Right lobe of liver (tissue), 6 donors: ENCODE measurements at regions not wholly inside any gene's neighbourhood (a gene's known extent, or its start where the extent isn't known, plus 50 kb on each side); places are given as distances from the start of the nearest gene placed in this dataset.

Experiments
- ATAC-seq, 4 donors: fragments of 200-7000 bp; cut with Tn5 transposase; one replicate each; pipeline ENCODE4 v1.9.1; 2020; ENCODE audit warnings: mild to moderate bottlenecking in 4 of 4, moderate library complexity in 4 of 4
- DNase-seq, 3 donors: peaks; one replicate each; pipeline ENCODE4 v3.0.0-alpha.2; 2020
- H3K27ac ChIP-seq, 3 donors: fragments of 200-600 bp; one replicate each; pipeline ENCODE4 v1.8.0; 2022
- H3K27me3 ChIP-seq, 2 donors: fragments of 200-600 bp; one replicate each; pipeline ENCODE4 v1.8.0; 2022
- H3K36me3 ChIP-seq, 4 donors: fragments of 200-600 bp; sonication (generic) in 1 of 4; one replicate each; pipeline versions ENCODE4 v1.5.1 to v1.8.0; 2017 to 2022; ENCODE audit warnings: control low read depth in 1 of 4
- H3K4me1 ChIP-seq, 4 donors: fragments of 200-600 bp; sonication (generic) in 1 of 4; one replicate each; pipeline versions ENCODE4 v1.5.1 to v1.8.0; 2017 to 2022; ENCODE audit warnings: control low read depth in 1 of 4
- H3K4me3 ChIP-seq, 3 donors: fragments of 200-600 bp; one replicate each; pipeline ENCODE4 v1.8.0; 2022
- H3K9me3 ChIP-seq, 4 donors: fragments of 200-600 bp; sonication (generic) in 1 of 4; one replicate each; pipeline versions ENCODE4 v1.5.1 to v1.8.0; 2017 to 2022; ENCODE audit warnings: control low read depth in 1 of 4
- CTCF ChIP-seq, 4 donors: fragments of 200-600 bp in 3 of 4; fragments of 450-650 bp in 1 of 4; IDR thresholded peaks; one replicate each; pipeline versions ENCODE4 v1.5.1 to v1.8.0; 2016 to 2022; ENCODE audit warnings: antibody characterized with exemption in 4 of 4, mild to moderate bottlenecking in 2 of 4
- POLR2A ChIP-seq: fragments of 450-650 bp; IDR thresholded peaks from one replicate; pipeline ENCODE4 v1.6.1; 2017; ENCODE audit warnings: antibody characterized with exemption, mild to moderate bottlenecking
- WGBS: methylation state at CpG from one replicate; pipeline ENCODE4 v1.1.6; 2018; ENCODE audit warnings: low coverage, low lambda C conversion rate; ENCODE audit not compliant: insufficient coverage; ENCODE audit errors: missing lambda C conversion rate; 5-methylcytosine and 5-hydroxymethylcytosine counted together
- intact Hi-C, 2 donors: fragments of 100-400 bp; cut with DNase I; formaldehyde crosslinking; loops; one replicate each; pipeline versions ENCODE4 v1.11.2 to v1.14.1; 2022
- donor health status: DM: no; HTN: yes; CAD: no.
- donor health status: DM: no; HTN: no; CAD: no.
- donor health status: DM: no; HTN: no; CAD: no.
- donor health status: DM: no; HTN: yes; CAD: no.
- donor health status: DM: no; HTN: yes; CAD: no.

- no peak for ATAC-seq
- H3K9me3 ChIP-seq, result no peaks in the 10 kb centered on the region
These were observed 236.6 kb upstream of the CHD6 start for GRCh38 chr20:41854765-41855164.

GRCh38 chr20:41853806-41854205 lies 235.6 kb upstream of the CHD6 start:
- intact Hi-C loops, result loop anchor here in 1 of 2 donors (5.0 kb wide), 1 partner anchor 117 kb away; no protein-coding TSS in a partner anchor
- DNase-seq (no peak), ATAC-seq (no peak)
- TF ChIP-seq POLR2A (no peak), CTCF (IDR thresholded peaks at IDR 0.05) (no peak)
- H3K4me1 ChIP-seq, result no peaks in the 10 kb centered on the region
- no peaks in the 10 kb centered on the region for H3K36me3 ChIP-seq
- H3K9me3 ChIP-seq, result no peaks in the 10 kb centered on the region
- no peak overlapping the region for H3K4me3 ChIP-seq
- H3K27me3 ChIP-seq, result peaks cover 0 to 7% of the 10 kb centered on the region in 2 donors
- 43% methylated on average over 2 of the region's 2 CpGs for WGBS
- H3K27ac ChIP-seq, result no peak overlapping the region

More at GRCh38 chr20:41854765-41855164, 236.6 kb upstream of the CHD6 start:
- H3K4me1 ChIP-seq, result no peaks in the 10 kb centered on the region
- H3K27me3 ChIP-seq, result peaks cover 0 to 7% of the 10 kb centered on the region in 2 donors
- 45% methylated on average over 3 of the region's 3 CpGs for WGBS
- DNase-seq, result no peak
- TF ChIP-seq POLR2A (no peak), CTCF (IDR thresholded peaks at IDR 0.05) (no peak)
- no peaks in the 10 kb centered on the region for H3K36me3 ChIP-seq
- no peak overlapping the region for H3K27ac ChIP-seq
- intact Hi-C loops, result loop anchor here in 1 of 2 donors (5.0 kb wide), 1 partner anchor 117 kb away; no protein-coding TSS in a partner anchor
- H3K4me3 ChIP-seq, result no peak overlapping the region

GRCh38 chr20:41848180-41848579 lies 230.0 kb upstream of the CHD6 start:
- ATAC-seq (peak in 1 of 4 donors; percentile 62), DNase-seq (no peak)
- intact Hi-C loops, result no loop called here
- H3K27ac ChIP-seq, result no peak overlapping the region
- TF ChIP-seq CTCF (IDR thresholded peaks at IDR 0.05) (peak in 3 of 4 donors; percentile 9 to 29 (median 29)), POLR2A (no peak)
- H3K9me3 ChIP-seq, result no peaks in the 10 kb centered on the region
- H3K36me3 ChIP-seq, result no peaks in the 10 kb centered on the region
- H3K27me3 ChIP-seq, result peaks cover 0 to 4% of the 10 kb centered on the region in 2 donors
- WGBS, result 41% methylated on average over 3 of the region's 3 CpGs
- H3K4me3 ChIP-seq, result no peak overlapping the region
- no peaks in the 10 kb centered on the region for H3K4me1 ChIP-seq

- Histone ChIP-seq H3K9me3 (no peaks in the 10 kb centered on the region), H3K27ac (no peak overlapping the region), H3K27me3 (no peaks in the 10 kb centered on the region), H3K4me1 (no peaks in the 10 kb centered on the region), H3K36me3 (no peaks in the 10 kb centered on the region), H3K4me3 (no peak overlapping the region)
- ATAC-seq (no peak), DNase-seq (no peak)
- 41% methylated on average over 3 of the region's 3 CpGs for WGBS
- intact Hi-C loops, result no loop called here
- TF ChIP-seq CTCF (IDR thresholded peaks at IDR 0.05) (no peak), POLR2A (no peak)
These were observed 219.6 kb upstream of the CHD6 start for GRCh38 chr20:41837669-41838224.

- Histone ChIP-seq H3K27me3 (no peaks in the 10 kb centered on the region), H3K4me1 (no peaks in the 10 kb centered on the region), H3K36me3 (no peaks in the 10 kb centered on the region), H3K4me3 (no peak overlapping the region), H3K9me3 (no peaks in the 10 kb centered on the region), H3K27ac (no peak overlapping the region)
- ATAC-seq (no peak), DNase-seq (no peak)
- intact Hi-C loops, result no loop called here
- no peak for TF ChIP-seq CTCF (IDR thresholded peaks at IDR 0.05)
- no peak for TF ChIP-seq POLR2A
- WGBS, result 70% methylated on average over 1 of the region's 1 CpG
These were observed 215.6 kb upstream of the CHD6 start for GRCh38 chr20:41833739-41834138.
